Spleen (tissue), 7 donors: ENCODE measurements at regions not wholly inside any gene's neighbourhood (a gene's known extent, or its start where the extent isn't known, plus 50 kb on each side); places are given as distances from the start of the nearest gene placed in this dataset.

Experiments used
- CTCF ChIP-seq, 11 experiments: fragments of 200-600 bp in 7 of 11; fragments of 450-650 bp in 4 of 11; sonication (generic) in 4 of 11; IDR thresholded peaks in 8 of 11; conservative IDR thresholded peaks in 3 of 11; 1 replicate in 7 of 11; 2 replicates in 4 of 11; pipeline versions ENCODE4 v1.4.0 to v1.8.0; 2016 to 2021; ENCODE audit warnings: antibody characterized with exemption in 11 of 11, inconsistent platforms in 4 of 11, mild to moderate bottlenecking in 1 of 11
- POLR2A ChIP-seq, 3 donors: fragments of 450-650 bp; IDR thresholded peaks; one replicate each; pipeline ENCODE4 v1.5.1; 2017; ENCODE audit warnings: antibody characterized with exemption in 3 of 3, mild to moderate bottlenecking in 1 of 3
- POLR2AphosphoS5 ChIP-seq, 3 donors: sonication (generic); formaldehyde crosslinking; IDR thresholded peaks; one replicate each; pipeline ENCODE4 v1.5.1; 2017; ENCODE audit warnings: antibody characterized with exemption in 3 of 3
- donor health status: DM: no; HTN: no; CAD: no; lungs with moderate emphysema.
- donor health status: DM: no; HTN: no; CAD: no.
- donor health status: DM: no; HTN: no; CAD: no.

GRCh38 chr17:63290784-63291183 lies 155.3 kb downstream of the CYB561 start:
- no peak for TF ChIP-seq POLR2A (IDR thresholded peaks at IDR 0.05)
- no peak for TF ChIP-seq POLR2AphosphoS5 (IDR thresholded peaks at IDR 0.05)
- TF ChIP-seq CTCF (IDR thresholded peaks at IDR 0.05 in 8 of 11, conservative IDR thresholded peaks at IDR 0.05 in 3 of 11) = no peak
